ENCODE measurements at regions not wholly inside any gene's neighbourhood (a gene's known extent, or its start where the extent isn't known, plus 50 kb on each side); places are given as distances from the start of the nearest gene placed in this dataset.

DNA sequence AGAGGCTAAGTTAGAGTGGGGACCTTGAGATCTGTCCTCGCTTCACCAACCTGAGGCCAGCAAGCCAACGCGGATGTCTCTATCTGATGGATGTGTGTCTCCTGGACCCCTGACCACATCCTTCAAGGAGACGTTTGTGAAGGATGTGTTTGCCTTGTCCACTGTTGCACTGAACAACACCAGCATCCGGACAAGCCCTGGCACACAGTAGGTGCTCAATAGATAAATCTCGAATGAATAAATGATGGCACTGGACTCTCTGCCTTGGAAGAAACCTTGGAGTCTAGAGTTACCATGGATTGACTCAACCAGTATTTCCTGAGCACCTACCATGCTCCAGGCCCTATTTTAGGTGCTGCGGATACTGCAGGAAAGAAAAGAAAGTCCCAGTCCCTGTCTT lies 97.7 kb upstream of the PTPN1 start:
- no peak for DNase-seq

DNA sequence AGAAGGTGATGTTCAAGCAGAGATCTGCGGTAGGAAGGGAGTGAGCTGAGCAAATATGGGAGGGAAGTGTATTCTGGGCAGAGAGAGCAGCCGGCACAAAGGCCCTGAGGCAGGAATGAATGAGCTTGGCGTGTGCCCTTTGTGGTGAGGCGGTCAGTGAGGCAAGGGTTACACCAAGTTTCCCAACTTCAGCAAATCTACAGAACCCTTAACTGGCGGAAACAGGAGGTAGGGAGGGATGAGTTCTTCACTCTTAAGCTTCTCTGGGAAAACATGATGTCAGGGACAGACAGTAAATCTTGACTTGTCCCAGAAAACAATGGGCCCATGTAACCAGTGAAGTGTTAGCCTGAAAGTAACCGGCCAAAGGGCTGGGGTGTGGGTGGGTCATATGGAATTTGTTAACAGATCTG lies 97.1 kb upstream of the PTPN1 start:
- DNase-seq: no peak

DNA sequence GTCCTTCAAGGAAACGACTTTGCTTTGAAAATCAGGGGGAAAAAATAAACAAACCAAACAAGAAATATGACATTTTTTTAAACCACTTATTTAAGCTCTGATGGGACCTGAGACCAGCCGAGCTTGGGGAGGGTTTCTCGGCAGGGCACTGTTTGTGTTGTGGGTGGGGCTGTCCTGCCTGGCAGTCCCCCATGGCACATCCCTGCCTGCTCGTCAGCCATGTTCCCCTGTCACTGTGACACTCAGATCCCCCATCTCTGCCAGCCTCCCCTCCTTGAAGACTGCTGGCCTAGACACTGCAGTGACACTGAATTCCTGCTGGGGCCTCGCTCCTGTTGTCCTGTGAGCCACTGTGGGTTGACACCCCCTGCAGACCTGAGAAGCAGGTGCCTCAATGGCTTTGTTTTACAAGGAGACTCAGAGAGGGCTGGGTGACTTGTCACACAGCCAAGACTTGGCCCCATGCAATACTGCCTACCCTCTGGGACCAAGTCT lies 95.1 kb upstream of the PTPN1 start:
- no peak for DNase-seq

DNA sequence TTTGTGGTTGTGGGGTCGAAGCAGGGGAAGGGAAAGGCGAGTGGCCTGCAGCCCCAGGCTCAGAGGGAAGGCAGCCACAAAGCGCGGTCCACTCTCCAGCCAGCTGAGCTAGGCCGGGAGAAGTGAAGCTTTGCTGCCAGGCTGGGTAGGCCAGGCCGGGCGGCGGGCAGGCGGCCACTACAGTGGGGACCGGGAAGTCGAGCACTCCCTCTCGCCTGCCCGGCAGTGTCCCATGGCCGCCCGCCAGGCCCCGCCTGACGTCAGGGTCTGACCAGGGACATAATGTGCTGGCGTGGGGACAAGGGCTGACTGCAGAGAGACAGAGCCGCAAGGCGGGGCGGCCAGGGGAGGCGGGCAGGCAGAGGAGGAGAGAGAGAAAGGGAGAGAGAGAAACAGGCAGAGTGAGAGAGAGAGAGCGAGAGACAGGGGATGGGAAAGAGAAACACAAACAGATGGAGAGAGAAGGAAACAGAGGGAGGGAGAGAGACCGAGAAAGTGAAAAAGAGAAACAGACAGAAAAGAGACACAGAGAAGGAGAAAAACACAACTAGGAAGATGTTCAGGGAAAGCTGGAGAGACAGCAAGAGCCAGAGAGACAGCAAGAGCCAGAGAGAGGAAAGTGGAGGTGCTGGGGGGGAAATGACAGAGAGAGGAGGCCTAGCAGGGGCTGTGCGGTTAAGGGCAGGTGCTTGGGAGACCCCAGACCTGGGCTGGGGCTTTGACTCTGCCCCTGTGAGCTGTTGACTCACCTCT lies 94.5 kb upstream of the PTPN1 start:
- DNase-seq: no peak

DNA sequence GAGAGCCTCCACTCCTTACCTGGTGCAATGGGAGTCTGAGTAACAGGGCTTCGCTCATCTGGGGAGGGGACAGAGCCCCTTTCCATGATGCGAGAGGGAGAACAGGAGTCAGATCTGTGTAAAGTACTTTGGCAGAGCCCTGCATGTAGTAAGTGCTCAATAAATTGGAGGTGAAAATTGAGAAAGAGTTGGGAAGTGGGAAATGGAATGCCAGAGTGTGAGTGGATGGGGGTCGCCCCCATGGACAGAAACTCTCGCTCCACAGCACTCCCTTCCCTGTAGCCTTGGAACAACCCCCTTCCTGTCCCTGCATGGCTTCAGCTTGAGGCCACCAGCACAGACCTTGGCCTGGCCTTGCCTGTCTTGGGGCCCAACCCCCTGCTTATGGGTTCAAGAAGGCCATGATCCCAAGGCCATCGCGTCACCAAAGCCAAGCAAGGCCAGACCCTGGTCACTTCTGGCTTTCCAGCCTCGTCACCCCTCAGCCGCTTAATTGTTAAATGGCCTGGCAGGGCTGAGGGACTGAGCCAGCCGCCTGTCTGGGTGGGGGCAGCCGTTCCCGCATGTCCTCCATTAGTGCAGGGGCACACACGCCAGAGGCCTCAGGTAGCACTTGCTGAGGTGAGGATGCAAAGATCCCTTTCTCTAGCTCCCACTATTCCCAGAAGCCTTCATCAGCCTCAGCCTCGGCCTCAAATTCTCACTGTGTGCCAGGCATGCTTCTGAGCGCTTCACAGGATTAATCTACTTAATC lies 93.7 kb upstream of the PTPN1 start:
- no peak for DNase-seq

DNA sequence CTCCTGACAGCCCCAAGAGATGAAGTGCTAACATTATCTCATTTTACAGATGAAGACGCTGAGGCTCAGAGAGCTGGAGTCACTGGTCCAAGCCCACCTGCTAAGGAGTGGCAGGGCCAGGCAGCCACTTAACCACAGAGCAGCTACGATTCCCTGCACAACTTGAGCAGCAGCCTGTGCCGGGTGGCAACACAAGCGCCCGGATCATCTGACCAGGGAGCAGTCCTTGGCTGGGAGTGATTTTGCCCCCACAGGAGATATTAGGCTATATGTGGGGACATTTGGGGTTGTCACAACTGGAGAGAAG lies 93.2 kb upstream of the PTPN1 start:
- DNase-seq: no peak

DNA sequence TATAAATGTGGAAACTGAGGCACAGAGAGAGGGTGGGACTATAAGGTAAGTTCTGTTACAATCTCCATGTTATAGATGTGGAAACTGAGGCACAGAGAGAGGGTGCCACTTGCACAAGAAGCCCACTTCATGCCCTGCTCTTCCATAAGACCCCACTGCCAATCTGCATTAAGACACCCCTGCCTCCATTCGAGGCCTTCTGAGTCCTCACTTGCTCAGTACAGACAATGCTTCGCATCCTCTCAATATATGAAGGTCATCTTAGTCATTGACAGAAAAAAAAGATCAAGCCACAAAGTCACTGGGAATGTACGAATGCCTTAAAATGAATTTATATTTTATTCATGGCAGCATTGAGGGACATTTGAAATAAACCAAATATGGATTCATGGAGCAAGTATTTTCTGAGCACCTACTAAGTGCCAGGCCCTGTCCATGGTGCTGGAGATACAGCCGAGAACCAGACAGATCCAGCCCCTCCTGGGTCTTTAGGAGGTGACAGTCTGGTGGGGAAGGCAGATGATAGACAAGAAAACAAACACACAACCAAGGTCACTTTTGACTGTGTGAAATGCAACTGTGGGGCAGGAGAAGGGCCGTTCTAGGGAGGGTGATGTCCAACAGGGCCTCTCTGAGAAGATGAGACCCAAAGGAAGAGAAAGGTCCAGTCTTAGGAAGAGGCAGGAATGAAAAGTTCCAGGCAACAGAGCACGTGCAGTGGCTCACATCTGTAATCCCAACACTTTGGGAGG lies 92.5 kb upstream of the PTPN1 start:
- DNase-seq: no peak

DNA sequence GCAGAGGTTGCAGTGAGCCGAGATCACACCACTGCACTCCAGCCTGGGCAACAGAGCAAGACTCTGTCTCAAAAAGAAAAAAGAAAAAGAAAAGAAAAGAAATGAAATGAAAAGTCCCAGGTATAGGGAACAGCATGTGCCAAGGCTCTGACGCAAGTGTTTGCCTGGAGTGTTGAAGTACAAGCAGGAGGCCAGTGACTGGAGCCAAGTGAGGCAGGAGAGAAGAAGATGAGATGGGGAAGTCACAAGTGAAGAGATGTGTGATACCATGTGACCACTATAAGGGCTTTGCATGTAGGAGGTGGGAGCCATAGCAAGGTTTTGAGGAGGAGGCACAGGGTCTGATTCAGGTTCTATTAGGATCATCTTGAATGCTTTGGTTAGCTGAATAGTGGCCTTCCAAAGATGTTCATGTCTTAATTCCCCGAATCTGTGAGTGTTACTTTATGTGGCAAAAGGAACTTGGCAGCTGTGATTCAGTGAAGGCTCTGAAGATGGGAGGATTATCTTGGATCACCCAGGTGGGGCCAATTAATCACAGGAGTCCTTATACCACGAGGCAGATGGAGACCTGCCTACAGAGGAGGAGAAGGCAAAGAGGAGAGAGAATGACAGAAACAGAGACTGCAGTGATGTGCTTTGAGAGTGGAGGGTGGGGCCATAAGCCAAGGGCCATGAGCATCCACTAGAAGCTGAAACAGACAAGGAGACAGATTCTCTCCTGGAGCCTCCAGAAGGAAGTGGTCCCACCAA lies 91.1 kb upstream of the PTPN1 start:
- DNase-seq: no peak

DNA sequence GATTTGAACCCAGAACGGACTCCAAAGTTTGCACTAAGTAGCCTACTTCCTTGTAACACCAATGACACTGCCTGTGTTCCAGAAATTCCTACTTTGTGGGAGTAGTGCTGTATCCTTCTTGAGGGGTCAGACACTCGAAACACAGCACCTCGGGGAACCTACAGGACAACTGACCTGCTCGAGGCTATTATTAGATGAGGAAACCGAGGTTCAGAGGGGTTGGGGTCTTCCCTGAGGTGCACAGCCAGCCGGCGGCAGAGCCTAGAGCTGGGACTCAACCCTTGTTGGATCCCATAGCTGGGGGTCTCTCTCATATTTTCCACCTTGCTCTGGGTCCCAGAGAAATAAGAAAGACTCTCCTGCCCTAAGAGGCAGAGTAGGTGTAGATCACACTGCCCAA lies 89.8 kb upstream of the PTPN1 start:
- no peak for DNase-seq

DNA sequence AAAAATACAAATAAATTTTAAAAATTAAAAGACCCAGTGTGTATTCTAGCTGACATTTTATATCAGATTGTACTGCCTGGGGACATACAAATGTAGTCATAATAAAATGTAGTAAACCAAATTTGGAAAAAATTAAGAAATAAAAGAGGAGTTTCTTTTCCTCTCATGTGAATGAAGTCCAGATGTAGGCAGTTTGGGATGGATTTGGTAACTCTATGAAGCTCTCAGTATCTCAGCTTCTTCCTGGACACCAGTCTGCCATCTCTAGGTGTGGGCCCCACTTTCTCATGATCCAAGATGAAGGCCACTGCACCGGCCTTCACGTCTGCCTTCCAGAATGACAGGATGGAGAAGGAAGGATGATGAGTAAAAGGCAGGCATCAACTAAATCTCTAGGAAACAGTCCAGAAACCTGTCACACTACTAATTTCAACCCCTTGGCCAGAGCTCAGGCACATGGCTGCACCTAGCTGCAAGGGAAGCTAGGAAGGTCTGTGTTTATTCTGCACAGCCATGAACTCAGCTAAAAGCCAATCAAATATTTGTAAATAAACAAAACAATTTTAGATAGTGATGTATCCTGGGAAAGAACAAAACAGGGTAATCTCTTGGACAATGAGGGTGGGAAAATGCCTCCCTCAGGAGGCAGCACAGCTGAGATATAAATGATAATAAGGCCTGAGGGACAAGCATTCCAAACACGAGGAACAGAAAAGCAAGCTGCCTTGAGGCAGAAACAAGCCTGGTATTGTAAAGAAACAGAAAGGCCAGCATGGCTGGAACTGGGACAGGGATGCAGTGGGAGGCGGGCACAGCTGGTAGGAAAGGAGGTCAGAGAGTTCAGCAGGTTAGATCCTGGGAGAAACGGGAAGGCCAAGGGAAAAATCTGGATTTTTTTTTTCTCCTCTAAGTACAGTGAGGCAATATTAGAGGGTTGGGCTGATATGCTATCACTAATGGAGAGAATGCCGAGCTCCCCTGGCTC lies 88.5 kb upstream of the PTPN1 start:
- DNase-seq: no peak

DNA sequence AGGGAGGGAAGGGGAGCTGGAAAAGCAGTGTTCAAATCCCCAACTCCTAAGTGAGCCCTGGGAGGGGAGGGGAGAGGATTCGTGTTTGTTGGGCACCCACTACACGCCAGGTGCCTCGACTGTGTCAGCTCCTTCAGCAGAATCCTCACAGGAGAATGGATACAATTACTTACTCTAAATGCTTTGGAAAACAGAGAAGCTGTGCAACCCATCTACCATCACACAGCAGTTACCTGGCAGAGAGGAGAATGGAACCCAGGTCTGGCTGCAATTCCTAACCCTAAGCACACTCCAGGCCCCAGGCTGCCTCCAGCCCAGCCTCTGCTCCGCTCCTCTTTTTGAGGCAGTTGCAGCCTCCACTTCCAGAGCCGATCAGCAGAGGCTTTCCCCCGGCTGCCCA lies 86.4 kb upstream of the PTPN1 start:
- no peak for DNase-seq

DNA sequence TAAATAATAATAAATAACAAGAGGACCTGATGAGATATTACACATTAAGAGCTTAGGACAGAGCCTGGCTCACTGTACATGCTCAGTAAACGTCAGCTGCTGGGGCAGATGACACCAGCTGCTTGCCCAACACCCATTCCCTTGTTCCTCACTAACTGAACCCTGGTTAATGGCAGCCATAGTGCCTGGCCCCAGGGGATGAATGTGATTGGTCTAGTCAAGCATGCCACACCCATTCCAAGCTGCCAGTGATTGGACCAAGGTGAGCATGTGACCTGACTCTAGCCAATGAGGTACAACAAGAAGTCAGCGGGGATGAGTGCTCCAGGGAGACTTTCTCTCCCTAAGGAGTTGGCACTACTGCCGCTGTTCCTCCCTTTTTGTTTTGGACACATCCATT lies 85.1 kb upstream of the PTPN1 start:
- DNase-seq: no peak

DNA sequence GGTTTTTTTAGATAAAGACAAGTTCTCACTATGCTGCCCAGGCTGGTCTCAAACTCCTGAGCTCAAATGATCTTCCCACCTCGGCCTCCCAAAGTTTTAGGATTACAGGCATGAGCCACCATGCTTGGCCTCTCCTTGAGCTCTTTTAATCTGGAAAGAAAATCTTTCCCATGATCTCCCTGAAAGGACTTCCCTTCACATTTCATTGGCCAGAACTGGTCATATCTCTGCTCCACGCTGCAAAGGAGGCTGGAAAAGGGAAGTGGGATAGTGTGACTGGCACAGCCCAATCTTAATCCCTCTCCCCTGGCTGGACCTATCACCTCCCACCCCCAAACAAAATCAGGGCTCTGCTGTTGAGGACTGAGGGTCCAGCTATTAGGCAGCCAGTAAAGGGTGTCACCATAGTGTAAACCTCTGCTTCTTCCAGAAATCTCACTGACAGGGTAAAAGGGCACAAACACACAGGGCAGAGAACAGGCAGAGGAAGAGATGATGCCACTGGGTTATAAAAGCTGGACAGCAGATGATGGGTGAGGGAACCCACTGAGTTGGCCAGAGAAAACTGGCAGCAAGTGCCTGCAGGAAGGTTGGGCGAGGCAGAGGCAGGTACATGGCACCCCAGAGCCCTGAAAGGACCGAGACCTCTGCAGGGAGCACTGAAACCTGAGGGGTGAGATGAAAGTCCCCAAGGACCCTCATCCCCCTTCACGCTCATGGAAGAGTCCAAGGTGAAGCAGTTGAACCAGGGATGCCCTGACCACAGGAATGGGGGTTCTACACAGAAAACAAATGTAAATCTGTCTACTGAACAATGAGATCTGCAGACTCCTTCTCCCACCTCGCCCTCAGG lies 83.1 kb upstream of the PTPN1 start:
- DNase-seq: no peak

DNA sequence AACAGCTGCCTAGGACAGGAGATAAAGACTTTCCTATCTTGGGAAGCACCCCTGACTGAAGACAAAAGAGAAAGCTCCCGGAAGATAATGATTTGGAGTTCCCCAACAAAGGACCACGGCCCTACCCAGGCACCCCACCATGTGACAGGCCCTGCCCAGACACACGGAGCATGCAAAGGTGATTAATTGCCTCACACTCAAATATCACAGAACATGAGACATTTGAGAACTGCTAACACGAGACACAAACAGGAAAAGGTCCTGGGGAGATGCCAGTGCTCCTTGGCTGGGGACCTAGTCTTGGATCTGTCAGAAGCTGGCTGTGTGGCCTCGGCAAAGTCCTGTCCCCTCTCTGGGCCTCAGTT lies 82.5 kb upstream of the PTPN1 start:
- DNase-seq: no peak

DNA sequence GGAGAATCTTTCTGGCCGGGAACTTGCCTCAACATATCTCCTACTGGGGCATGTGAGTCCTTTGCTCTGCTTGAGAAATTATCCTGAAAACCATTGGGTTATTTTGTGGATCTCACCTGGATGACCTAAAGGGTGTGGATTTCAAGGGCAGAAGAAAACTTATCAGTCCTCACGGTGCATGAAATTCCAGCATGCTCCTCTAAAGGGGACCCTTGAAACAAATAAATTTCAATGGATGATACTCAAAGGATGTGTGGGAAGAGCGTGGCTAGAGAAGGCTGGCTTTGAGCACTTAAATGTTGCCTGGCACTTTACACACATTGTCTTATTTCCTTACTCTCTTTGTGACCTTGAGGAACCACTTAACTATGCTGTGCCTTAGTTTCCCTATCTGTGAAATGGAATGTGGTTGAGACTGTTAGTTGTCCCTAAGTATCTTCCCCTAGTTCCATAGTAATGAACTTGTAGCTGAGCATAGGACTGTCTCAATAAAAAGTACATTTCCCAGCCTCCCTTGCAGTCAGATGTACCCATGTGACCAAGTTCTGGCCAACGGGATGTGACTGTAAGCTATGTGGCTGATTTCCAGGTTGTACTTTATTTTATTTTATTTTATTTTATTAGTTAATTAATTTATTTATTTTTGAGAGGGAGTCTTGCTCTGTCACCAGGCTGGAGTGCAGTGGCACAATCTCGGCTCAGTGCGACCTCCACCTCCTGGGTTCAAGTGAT lies 81.9 kb upstream of the PTPN1 start:
- no peak for DNase-seq

DNA sequence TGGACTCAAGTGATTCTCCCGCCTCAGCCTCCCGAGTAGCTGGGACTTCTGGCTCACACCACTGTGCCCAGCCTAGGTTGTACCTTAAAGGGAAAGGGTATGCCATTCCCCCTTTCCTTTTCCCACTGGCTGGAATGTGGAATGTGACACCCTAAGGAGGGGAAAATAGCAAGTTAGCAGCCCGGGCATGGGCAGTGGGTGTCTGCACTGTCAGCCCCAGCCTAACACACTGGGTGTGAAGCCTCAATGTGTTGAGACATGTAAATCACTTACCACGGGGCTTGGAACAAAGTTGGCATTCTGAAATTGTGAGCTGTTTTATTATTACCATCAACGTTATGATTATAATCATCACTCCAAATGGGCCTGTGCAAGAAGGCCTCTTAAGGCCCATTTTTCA lies 80.8 kb upstream of the PTPN1 start:
- no peak for DNase-seq

DNA sequence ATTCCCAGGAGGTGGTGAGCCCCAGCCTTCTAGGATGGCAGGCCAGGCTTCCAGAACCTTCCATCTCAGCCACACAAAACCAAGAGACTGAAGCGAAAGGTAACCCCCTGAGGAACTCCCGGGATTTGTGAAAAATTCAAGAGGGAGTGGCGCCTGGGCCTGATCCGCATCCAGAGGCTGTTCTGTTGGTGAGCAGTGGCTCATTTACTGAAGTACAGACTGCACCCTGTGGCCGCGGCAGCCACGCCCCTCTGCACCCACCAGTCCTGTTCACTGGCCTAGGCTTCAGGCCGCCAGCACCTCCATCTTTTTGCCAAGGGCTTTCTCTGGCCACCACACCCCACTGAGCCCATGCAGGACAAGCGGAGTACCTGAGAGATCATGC lies 79.1 kb upstream of the PTPN1 start:
- no peak for DNase-seq

DNA sequence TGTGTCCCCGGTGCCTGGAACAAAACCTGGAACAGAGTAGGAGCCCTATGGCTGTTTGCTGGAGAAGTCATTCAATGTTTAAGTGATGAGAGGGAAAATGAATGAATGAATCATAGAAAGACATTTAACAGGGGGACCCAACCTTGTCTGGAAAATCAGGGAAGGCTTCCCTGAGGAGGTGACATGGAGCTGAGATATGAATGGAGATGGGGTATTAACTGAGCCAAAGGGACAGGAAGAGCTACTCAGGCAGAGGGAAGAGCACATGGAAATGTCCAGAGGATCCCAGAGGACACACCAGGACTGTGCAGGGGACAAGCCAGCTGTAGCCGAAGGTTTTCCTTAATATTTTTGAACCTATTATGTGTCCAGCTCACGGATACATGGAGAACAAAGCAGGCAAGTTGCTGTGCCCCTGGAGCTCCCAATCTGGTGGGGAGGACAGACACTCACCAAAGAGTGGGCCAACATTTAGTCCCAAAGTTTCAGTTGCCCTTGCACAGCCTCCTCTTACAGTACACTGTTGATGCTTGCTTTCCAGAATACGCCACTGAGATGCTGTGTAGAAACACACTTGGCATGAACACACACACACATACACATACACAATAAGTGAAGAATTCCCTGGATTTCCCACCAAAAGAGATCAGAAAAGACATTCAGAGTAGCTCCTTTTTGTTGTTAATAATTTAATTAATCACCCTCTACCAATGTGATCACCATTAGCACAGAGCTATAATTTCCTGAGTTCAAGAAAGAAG lies 77.0 kb upstream of the PTPN1 start:
- DNase-seq: no peak

DNA sequence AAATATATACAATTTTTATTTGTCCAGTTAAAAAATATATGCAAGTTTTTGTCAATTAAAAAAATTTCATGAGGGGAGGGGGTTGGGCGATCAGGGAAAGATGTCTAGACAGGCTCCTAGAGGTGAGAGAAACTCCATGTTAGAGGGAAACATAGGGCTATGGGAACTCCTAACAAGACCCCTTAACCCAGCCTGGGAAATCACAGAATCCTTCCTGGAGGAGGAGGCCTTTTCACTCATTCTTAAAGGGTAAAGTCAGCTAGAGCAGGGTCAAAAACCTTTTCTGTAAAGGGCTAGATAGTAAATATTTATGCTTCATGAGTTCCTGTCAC lies 75.9 kb upstream of the PTPN1 start:
- DNase-seq: no peak

Data from NCI-H2227 treated with DMSO at 0.1 percent for 48 hours (cell line).